A673 (cell line): ENCODE measurements at regions not wholly inside any gene's neighbourhood (a gene's known extent, or its start where the extent isn't known, plus 50 kb on each side); places are given as distances from the start of the nearest gene placed in this dataset.

Experiments
- EZH2 ChIP-seq: fragments of 200-600 bp; sonication (generic); IDR thresholded peaks from 2 replicates; pipeline ENCODE4 v1.6.1; 2017; ENCODE audit warnings: borderline replicate concordance, low read depth, mild to moderate bottlenecking, mixed read lengths, antibody characterized with exemption, low read length; ENCODE audit not compliant: poor library complexity, severe bottlenecking
- TF ChIP-seq, protein P1 (sequence below): fragments of 300-800, 200-600 bp; sonication (generic); conservative IDR thresholded peaks from 2 replicates; pipeline ENCODE4 v1.5.1; 2017; ENCODE audit warnings: low read depth, mild to moderate bottlenecking, antibody characterized with exemption, low read length, moderate library complexity, mixed read lengths

DNA sequence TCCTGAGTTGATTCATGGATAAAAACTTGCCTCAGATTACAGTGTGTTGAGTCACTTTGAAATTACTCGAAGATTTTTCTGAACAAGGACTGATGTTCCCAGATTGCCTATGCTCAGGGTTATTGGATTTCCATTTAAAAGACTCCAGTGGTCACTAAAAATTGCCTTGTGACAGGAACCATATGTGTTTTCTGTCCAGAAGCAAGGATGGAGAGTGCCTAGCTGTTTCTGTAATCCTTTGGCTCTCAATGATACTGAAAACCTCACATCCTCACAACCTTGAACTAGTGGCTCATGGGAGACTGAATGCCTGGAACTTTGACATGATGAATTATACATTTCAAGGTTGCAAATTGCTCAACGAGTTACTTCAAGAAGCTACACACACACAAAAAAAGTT lies 1271.8 kb downstream of the BRINP3 start:
- TF ChIP-seq, protein P1, sequence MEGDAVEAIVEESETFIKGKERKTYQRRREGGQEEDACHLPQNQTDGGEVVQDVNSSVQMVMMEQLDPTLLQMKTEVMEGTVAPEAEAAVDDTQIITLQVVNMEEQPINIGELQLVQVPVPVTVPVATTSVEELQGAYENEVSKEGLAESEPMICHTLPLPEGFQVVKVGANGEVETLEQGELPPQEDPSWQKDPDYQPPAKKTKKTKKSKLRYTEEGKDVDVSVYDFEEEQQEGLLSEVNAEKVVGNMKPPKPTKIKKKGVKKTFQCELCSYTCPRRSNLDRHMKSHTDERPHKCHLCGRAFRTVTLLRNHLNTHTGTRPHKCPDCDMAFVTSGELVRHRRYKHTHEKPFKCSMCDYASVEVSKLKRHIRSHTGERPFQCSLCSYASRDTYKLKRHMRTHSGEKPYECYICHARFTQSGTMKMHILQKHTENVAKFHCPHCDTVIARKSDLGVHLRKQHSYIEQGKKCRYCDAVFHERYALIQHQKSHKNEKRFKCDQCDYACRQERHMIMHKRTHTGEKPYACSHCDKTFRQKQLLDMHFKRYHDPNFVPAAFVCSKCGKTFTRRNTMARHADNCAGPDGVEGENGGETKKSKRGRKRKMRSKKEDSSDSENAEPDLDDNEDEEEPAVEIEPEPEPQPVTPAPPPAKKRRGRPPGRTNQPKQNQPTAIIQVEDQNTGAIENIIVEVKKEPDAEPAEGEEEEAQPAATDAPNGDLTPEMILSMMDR, result no peak
- no peak for TF ChIP-seq EZH2
